ENCODE measurements at regions not wholly inside any gene's neighbourhood (a gene's known extent, or its start where the extent isn't known, plus 50 kb on each side); places are given as distances from the start of the nearest gene placed in this dataset.
A peak's percentile ranks its signal among the peaks of the same experiment; 100 is the strongest.
"Not testable (repeated sequence)": the region's sequence is repeated elsewhere in the genome, so short reads cannot be mapped to it uniquely, and the experiment has no call there.

GRCh38 chr1:94754570-94754969, 65.6 kb upstream of the SLC44A3 start:
- H4K20me1 ChIP-seq (ENCODE audit: insufficient read depth, low read length): no peaks in the 10 kb centered on the region
- H3K27ac Mint-ChIP-seq (ENCODE audit: unreplicated experiment): no peak overlapping the region
- FAIRE-seq: no peak

GRCh38 chr1:94754095-94754494, 66.1 kb upstream of the SLC44A3 start:
- no peak overlapping the region for H3K4me3 ChIP-seq (ENCODE audit: insufficient read depth, low read depth, low read length)
- peaks cover 38% of the 10 kb centered on the region for H3K4me1 ChIP-seq (ENCODE audit: insufficient read depth, low read length)
- no peaks in the 10 kb centered on the region for H3K27me3 ChIP-seq (ENCODE audit: insufficient read depth, low read length)
- H3K9me3 Mint-ChIP-seq (ENCODE audit: unreplicated experiment): peaks cover 3% of the 10 kb centered on the region
- no peaks in the 10 kb centered on the region for H3K9me3 ChIP-seq (ENCODE audit: insufficient read depth, low read depth, low read length)
- no peak overlapping the region for H3K27ac Mint-ChIP-seq (ENCODE audit: unreplicated experiment)
- FAIRE-seq: no peak
- H3K4me1 Mint-ChIP-seq (ENCODE audit: low read depth, unreplicated experiment): peaks cover 20% of the 10 kb centered on the region
- no peak for DNase-seq (ENCODE audit: low read depth)
- H3K36me3 ChIP-seq (ENCODE audit: insufficient read depth, low read length): no peaks in the 10 kb centered on the region
- H3K27ac ChIP-seq (ENCODE audit: low read depth, low read length): no peak overlapping the region
- H3K4me3 Mint-ChIP-seq (ENCODE audit: unreplicated experiment): no peak overlapping the region
- H3K79me2 ChIP-seq (ENCODE audit: insufficient read depth, low read length): no peaks in the 10 kb centered on the region
- H2AFZ ChIP-seq (ENCODE audit: low read depth, low read length): no peak overlapping the region
- H3K27me3 Mint-ChIP-seq (ENCODE audit: low read depth, unreplicated experiment): no peaks in the 10 kb centered on the region
- H4K20me1 ChIP-seq (ENCODE audit: insufficient read depth, low read length): no peaks in the 10 kb centered on the region
- H3K9ac ChIP-seq (ENCODE audit: low read length): no peak overlapping the region
- no peak for TF ChIP-seq EZH2 (IDR thresholded peaks at IDR 0.05; ENCODE audit: insufficient read depth, low read length)
- no peak for TF ChIP-seq CTCF (IDR thresholded peaks at IDR 0.05; ENCODE audit: insufficient read depth, low read depth, low read length)
- peak overlapping the region; percentile 44 for H3K4me2 ChIP-seq (ENCODE audit: low read length)
- no peaks in the 10 kb centered on the region for H3K36me3 Mint-ChIP-seq (ENCODE audit: low read depth, unreplicated experiment)

More at GRCh38 chr1:94754570-94754969, 65.6 kb upstream of the SLC44A3 start:
- no peaks in the 10 kb centered on the region for H3K9me3 ChIP-seq (ENCODE audit: insufficient read depth, low read depth, low read length)
- Mint-ChIP-seq H3K9me3 (ENCODE audit: unreplicated experiment) (peaks cover 4% of the 10 kb centered on the region), H3K4me1 (ENCODE audit: low read depth, unreplicated experiment) (peaks cover 20% of the 10 kb centered on the region), H3K36me3 (ENCODE audit: low read depth, unreplicated experiment) (no peaks in the 10 kb centered on the region), H3K27me3 (ENCODE audit: low read depth, unreplicated experiment) (no peaks in the 10 kb centered on the region), H3K4me3 (ENCODE audit: unreplicated experiment) (no peak overlapping the region)
- no peak overlapping the region for H3K9ac ChIP-seq (ENCODE audit: low read length)
- H3K4me2 ChIP-seq (ENCODE audit: low read length): peak overlapping the region; percentile 44
- no peak for DNase-seq (ENCODE audit: low read depth)
- TF ChIP-seq CTCF (IDR thresholded peaks at IDR 0.05; ENCODE audit: insufficient read depth, low read depth, low read length) (no peak), EZH2 (IDR thresholded peaks at IDR 0.05; ENCODE audit: insufficient read depth, low read length) (no peak)
- H3K36me3 ChIP-seq (ENCODE audit: insufficient read depth, low read length): no peaks in the 10 kb centered on the region
- H3K4me3 ChIP-seq (ENCODE audit: insufficient read depth, low read depth, low read length): no peak overlapping the region
- no peaks in the 10 kb centered on the region for H3K27me3 ChIP-seq (ENCODE audit: insufficient read depth, low read length)
- peak overlapping the region; percentile 1 for H3K27ac ChIP-seq (ENCODE audit: low read depth, low read length)
- H3K4me1 ChIP-seq (ENCODE audit: insufficient read depth, low read length): peaks cover 38% of the 10 kb centered on the region
- H3K79me2 ChIP-seq (ENCODE audit: insufficient read depth, low read length): no peaks in the 10 kb centered on the region
- peak overlapping the region; percentile 13 for H2AFZ ChIP-seq (ENCODE audit: low read depth, low read length)

- no peak for FAIRE-seq
- H2AFZ ChIP-seq (ENCODE audit: low read depth, low read length): peak overlapping the region; percentile 11
- TF ChIP-seq CTCF (IDR thresholded peaks at IDR 0.05; ENCODE audit: insufficient read depth, low read depth, low read length) (no peak), EZH2 (IDR thresholded peaks at IDR 0.05; ENCODE audit: insufficient read depth, low read length) (no peak)
Observed at GRCh38 chr1:94753171-94753972, 66.8 kb upstream of the SLC44A3 start.

GRCh38 chr1:94751483-94751882, 68.7 kb upstream of the SLC44A3 start:
- H3K79me2 ChIP-seq (ENCODE audit: insufficient read depth, low read length); H3K36me3 Mint-ChIP-seq (ENCODE audit: low read depth, unreplicated experiment); H3K27ac Mint-ChIP-seq (ENCODE audit: unreplicated experiment); H3K9me3 ChIP-seq (ENCODE audit: insufficient read depth, low read depth, low read length); H3K4me3 ChIP-seq (ENCODE audit: insufficient read depth, low read depth, low read length); H3K4me2 ChIP-seq (ENCODE audit: low read length); H3K27me3 Mint-ChIP-seq (ENCODE audit: low read depth, unreplicated experiment); H4K20me1 ChIP-seq (ENCODE audit: insufficient read depth, low read length); H3K4me3 Mint-ChIP-seq (ENCODE audit: unreplicated experiment); H2AFZ ChIP-seq (ENCODE audit: low read depth, low read length); H3K9me3 Mint-ChIP-seq (ENCODE audit: unreplicated experiment); FAIRE-seq; H3K36me3 ChIP-seq (ENCODE audit: insufficient read depth, low read length); H3K9ac ChIP-seq (ENCODE audit: low read length); DNase-seq (ENCODE audit: low read depth); H3K27me3 ChIP-seq (ENCODE audit: insufficient read depth, low read length); H3K27ac ChIP-seq (ENCODE audit: low read depth, low read length): not testable (repeated sequence)
- H3K4me1 ChIP-seq (ENCODE audit: insufficient read depth, low read length): peaks cover 30% of the 10 kb centered on the region
- peaks cover 29% of the 10 kb centered on the region for H3K4me1 Mint-ChIP-seq (ENCODE audit: low read depth, unreplicated experiment)

More at GRCh38 chr1:94753171-94753972, 66.8 kb upstream of the SLC44A3 start:
- H3K9me3 ChIP-seq (ENCODE audit: insufficient read depth, low read depth, low read length): no peaks in the 10 kb centered on the region
- no peak overlapping the region for H3K27ac ChIP-seq (ENCODE audit: low read depth, low read length)
- no peaks in the 10 kb centered on the region for H3K27me3 Mint-ChIP-seq (ENCODE audit: low read depth, unreplicated experiment)
- H3K9me3 Mint-ChIP-seq (ENCODE audit: unreplicated experiment): peaks cover 3% of the 10 kb centered on the region
- H3K4me1 Mint-ChIP-seq (ENCODE audit: low read depth, unreplicated experiment): peaks cover 20% of the 10 kb centered on the region
- H3K4me3 Mint-ChIP-seq (ENCODE audit: unreplicated experiment): no peak overlapping the region
- H3K36me3 Mint-ChIP-seq (ENCODE audit: low read depth, unreplicated experiment): no peaks in the 10 kb centered on the region
- H3K4me1 ChIP-seq (ENCODE audit: insufficient read depth, low read length): peaks cover 38% of the 10 kb centered on the region
- no peak overlapping the region for H3K4me3 ChIP-seq (ENCODE audit: insufficient read depth, low read depth, low read length)
- DNase-seq (ENCODE audit: low read depth): no peak
- no peak overlapping the region for H3K9ac ChIP-seq (ENCODE audit: low read length)
- no peaks in the 10 kb centered on the region for H3K79me2 ChIP-seq (ENCODE audit: insufficient read depth, low read length)
- no peaks in the 10 kb centered on the region for H4K20me1 ChIP-seq (ENCODE audit: insufficient read depth, low read length)
- peak overlapping the region; percentile 14 for H3K4me2 ChIP-seq (ENCODE audit: low read length)
- H3K36me3 ChIP-seq (ENCODE audit: insufficient read depth, low read length): no peaks in the 10 kb centered on the region
- H3K27ac Mint-ChIP-seq (ENCODE audit: unreplicated experiment): no peak overlapping the region
- no peaks in the 10 kb centered on the region for H3K27me3 ChIP-seq (ENCODE audit: insufficient read depth, low read length)
